ENCODE measurements at regions not wholly inside any gene's neighbourhood (a gene's known extent, or its start where the extent isn't known, plus 50 kb on each side); places are given as distances from the start of the nearest gene placed in this dataset.

DNA sequence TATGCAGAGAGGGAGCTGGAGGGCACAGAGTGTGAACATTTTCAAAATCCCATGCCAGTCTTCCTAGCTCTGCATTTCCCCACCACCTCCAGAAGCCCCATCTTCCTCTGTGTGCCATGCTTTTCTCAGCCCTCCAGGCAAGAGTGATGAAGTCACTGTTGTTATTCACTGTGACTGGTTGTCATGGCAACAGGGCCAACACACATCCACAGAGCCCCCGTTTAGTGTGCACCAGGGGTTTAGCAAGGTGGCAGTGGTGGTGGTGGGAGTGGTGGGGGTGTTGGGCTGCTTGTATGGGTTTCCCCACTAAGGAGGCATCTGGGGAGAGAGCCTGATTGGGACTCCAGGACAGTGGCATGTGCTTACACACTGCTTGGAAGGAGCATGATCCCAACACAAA is 309.9 kb upstream of the ASIC2 start:
- TF ChIP-seq, protein P1, sequence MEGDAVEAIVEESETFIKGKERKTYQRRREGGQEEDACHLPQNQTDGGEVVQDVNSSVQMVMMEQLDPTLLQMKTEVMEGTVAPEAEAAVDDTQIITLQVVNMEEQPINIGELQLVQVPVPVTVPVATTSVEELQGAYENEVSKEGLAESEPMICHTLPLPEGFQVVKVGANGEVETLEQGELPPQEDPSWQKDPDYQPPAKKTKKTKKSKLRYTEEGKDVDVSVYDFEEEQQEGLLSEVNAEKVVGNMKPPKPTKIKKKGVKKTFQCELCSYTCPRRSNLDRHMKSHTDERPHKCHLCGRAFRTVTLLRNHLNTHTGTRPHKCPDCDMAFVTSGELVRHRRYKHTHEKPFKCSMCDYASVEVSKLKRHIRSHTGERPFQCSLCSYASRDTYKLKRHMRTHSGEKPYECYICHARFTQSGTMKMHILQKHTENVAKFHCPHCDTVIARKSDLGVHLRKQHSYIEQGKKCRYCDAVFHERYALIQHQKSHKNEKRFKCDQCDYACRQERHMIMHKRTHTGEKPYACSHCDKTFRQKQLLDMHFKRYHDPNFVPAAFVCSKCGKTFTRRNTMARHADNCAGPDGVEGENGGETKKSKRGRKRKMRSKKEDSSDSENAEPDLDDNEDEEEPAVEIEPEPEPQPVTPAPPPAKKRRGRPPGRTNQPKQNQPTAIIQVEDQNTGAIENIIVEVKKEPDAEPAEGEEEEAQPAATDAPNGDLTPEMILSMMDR (IDR thresholded peaks at IDR 0.05) = no peak
- TF ChIP-seq POLR2A (IDR thresholded peaks at IDR 0.05) = no peak
